AG10803 (cell line): ENCODE measurements at regions not wholly inside any gene's neighbourhood (a gene's known extent, or its start where the extent isn't known, plus 50 kb on each side); places are given as distances from the start of the nearest gene placed in this dataset.

Experiments
- DNase-seq: peaks from one replicate; pipeline ENCODE4 v3.0.0; 2010; ENCODE audit warnings: low read depth
- H3K4me3 ChIP-seq: 2 replicates; pipeline ENCODE4 v1.5.1; 2011; ENCODE audit warnings: mild to moderate bottlenecking, low read length, control low read depth
- TF ChIP-seq, protein P1 (sequence below): conservative IDR thresholded peaks from 2 replicates; pipeline ENCODE4 v1.5.1; 2011; ENCODE audit warnings: mild to moderate bottlenecking, low read length, control low read depth, inconsistent platforms

DNA sequence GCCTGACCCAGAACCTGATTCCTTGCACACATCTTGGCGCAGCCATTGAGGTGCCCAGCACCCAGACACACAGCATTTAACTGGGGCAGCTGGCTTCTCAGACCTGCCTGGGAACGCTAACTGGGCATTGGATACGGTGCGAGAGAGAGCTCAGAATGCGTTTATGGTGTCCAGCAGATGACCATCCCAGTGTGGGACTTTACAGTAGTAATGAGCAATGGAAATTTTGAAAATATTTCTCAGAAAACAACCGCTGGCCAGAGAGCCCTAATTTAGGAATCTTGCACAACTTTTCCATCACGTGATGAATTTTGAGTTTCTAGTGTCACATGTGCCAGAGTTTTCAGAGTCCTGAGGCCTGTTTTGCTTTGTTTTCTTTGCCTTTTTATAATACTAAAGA lies 78.2 kb upstream of the SEC61G start:
- peak; percentile 18 for DNase-seq
- TF ChIP-seq, protein P1, sequence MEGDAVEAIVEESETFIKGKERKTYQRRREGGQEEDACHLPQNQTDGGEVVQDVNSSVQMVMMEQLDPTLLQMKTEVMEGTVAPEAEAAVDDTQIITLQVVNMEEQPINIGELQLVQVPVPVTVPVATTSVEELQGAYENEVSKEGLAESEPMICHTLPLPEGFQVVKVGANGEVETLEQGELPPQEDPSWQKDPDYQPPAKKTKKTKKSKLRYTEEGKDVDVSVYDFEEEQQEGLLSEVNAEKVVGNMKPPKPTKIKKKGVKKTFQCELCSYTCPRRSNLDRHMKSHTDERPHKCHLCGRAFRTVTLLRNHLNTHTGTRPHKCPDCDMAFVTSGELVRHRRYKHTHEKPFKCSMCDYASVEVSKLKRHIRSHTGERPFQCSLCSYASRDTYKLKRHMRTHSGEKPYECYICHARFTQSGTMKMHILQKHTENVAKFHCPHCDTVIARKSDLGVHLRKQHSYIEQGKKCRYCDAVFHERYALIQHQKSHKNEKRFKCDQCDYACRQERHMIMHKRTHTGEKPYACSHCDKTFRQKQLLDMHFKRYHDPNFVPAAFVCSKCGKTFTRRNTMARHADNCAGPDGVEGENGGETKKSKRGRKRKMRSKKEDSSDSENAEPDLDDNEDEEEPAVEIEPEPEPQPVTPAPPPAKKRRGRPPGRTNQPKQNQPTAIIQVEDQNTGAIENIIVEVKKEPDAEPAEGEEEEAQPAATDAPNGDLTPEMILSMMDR = no peak
- H3K4me3 ChIP-seq = no peak overlapping the region

- DNase-seq = no peak
- no peak overlapping the region for H3K4me3 ChIP-seq
- TF ChIP-seq, protein P1 = no peak
Measured at GRCh38 chr7:54837761-54838160, 78.8 kb upstream of the SEC61G start.

DNA sequence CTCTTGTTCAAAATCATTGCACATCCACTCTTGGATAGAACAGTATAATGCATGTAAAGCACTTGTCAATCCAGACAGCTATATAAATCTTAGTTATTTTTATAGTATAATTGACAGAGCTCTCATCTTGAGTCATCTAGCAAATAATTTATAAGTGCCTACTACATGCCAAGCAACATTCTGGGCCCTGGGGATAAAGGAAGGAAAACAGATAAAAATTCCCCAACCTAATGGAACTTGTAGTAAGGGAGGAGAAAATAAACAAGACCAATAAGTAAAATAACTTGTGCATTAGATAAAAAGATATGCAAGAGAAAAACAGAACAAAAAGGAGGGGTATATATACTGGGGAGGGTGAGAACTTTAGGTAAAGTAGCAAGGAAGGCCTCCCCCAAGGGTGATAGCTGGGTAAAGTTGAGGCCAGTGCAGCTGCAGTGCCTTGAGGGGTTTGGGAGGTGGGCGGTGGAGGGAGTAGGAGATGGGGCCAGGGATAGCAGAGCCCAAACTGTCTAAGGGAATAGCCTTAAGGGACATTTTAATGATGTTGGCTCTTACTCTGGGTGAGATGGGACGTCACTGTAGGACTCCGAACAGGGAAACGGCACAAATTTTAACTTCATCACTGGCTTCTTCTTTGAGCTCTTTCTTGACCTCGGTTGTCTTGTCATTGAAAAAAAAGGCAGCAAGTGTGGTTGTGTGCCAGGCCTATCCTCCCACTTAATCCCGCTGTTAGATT lies 79.3 kb upstream of the SEC61G start:
- TF ChIP-seq, protein P1 = no peak
- H3K4me3 ChIP-seq = no peak overlapping the region
- no peak for DNase-seq

- H3K4me3 ChIP-seq = no peak overlapping the region
- TF ChIP-seq, protein P1 = peak; percentile 74
- peak; percentile 46 for DNase-seq
Measured at GRCh38 chr7:54839575-54840213, 80.7 kb upstream of the SEC61G start.

GRCh38 chr7:54841772-54842697 lies 83.0 kb upstream of the SEC61G start:
- no peak overlapping the region for H3K4me3 ChIP-seq
- peak; percentile 80 for DNase-seq
- TF ChIP-seq, protein P1 = 0 out of 2 replicates have a peak, but pooled peaks have one; percentile 27

GRCh38 chr7:54843841-54844355 lies 84.9 kb upstream of the SEC61G start:
- DNase-seq = no peak
- TF ChIP-seq, protein P1 = no peak
- no peak overlapping the region for H3K4me3 ChIP-seq
